ENCODE measurements at regions not wholly inside any gene's neighbourhood (a gene's known extent, or its start where the extent isn't known, plus 50 kb on each side); places are given as distances from the start of the nearest gene placed in this dataset.

DNA sequence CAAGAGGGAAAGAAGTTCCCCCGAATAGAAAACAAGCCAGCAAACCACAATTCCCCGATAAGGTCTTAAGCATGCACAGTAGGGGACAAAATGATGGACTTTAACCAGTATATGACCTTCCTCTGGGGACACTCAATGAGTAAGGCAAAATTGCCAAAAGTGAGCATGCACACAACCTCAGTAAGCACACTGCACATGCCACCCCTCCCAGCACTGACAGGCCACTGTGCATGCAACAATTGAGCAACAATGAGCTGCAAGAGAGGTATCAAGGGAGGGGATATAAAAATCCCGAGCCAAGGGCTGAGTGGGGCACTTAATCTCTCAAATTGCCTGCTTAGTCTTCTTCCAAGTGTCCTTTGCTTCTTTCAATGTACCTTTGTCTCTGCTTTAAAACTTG is 935.8 kb upstream of the SLC39A10 start:
- no peak overlapping the region for H3K4me2 ChIP-seq (ENCODE audit: low read length)
- no peak overlapping the region for H2AFZ ChIP-seq (ENCODE audit: low read depth, low read length)
- no peak overlapping the region for H3K9ac ChIP-seq (ENCODE audit: low read length)
- no peak for DNase-seq (ENCODE audit: low read depth)
- H3K27ac ChIP-seq (ENCODE audit: low read depth, low read length) = no peak overlapping the region
- no peaks in the 10 kb centered on the region for H3K79me2 ChIP-seq (ENCODE audit: insufficient read depth, low read length)
- H3K9me3 Mint-ChIP-seq (ENCODE audit: unreplicated experiment) = no peaks in the 10 kb centered on the region
- H4K20me1 ChIP-seq (ENCODE audit: insufficient read depth, low read length) = no peaks in the 10 kb centered on the region
- no peaks in the 10 kb centered on the region for H3K27me3 Mint-ChIP-seq (ENCODE audit: low read depth, unreplicated experiment)
- H3K4me1 Mint-ChIP-seq (ENCODE audit: low read depth, unreplicated experiment) = no peaks in the 10 kb centered on the region
- no peak overlapping the region for H3K4me3 ChIP-seq (ENCODE audit: insufficient read depth, low read depth, low read length)
- no peaks in the 10 kb centered on the region for H3K36me3 Mint-ChIP-seq (ENCODE audit: low read depth, unreplicated experiment)
- no peaks in the 10 kb centered on the region for H3K27me3 ChIP-seq (ENCODE audit: insufficient read depth, low read length)
- TF ChIP-seq, protein P1, sequence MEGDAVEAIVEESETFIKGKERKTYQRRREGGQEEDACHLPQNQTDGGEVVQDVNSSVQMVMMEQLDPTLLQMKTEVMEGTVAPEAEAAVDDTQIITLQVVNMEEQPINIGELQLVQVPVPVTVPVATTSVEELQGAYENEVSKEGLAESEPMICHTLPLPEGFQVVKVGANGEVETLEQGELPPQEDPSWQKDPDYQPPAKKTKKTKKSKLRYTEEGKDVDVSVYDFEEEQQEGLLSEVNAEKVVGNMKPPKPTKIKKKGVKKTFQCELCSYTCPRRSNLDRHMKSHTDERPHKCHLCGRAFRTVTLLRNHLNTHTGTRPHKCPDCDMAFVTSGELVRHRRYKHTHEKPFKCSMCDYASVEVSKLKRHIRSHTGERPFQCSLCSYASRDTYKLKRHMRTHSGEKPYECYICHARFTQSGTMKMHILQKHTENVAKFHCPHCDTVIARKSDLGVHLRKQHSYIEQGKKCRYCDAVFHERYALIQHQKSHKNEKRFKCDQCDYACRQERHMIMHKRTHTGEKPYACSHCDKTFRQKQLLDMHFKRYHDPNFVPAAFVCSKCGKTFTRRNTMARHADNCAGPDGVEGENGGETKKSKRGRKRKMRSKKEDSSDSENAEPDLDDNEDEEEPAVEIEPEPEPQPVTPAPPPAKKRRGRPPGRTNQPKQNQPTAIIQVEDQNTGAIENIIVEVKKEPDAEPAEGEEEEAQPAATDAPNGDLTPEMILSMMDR (IDR thresholded peaks at IDR 0.05; ENCODE audit: insufficient read depth, low read depth, low read length) = no peak
- no peak overlapping the region for H3K27ac Mint-ChIP-seq (ENCODE audit: unreplicated experiment)
- no peak overlapping the region for H3K4me3 Mint-ChIP-seq (ENCODE audit: unreplicated experiment)
- no peaks in the 10 kb centered on the region for H3K36me3 ChIP-seq (ENCODE audit: insufficient read depth, low read length)
- H3K9me3 ChIP-seq (ENCODE audit: insufficient read depth, low read depth, low read length) = no peaks in the 10 kb centered on the region
- H3K4me1 ChIP-seq (ENCODE audit: insufficient read depth, low read length) = no peaks in the 10 kb centered on the region
- no peak for FAIRE-seq

DNA sequence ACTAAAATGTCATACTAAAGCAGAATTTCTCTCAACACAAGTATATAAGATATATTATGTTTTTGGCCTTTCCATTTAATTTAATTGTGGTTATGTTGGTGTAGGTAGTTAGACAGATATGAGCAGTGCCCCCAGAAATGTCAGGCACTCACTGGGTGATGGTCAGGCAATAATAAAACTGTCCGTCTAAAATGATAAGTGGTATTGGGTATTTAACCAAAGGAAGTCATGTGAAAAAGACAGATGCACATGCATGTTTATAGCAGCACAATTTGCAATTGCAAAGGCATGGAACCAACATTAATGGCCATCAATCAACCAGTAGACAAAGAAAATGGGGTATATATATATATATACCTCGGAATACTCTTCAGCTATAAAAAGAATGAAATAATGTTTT is 936.6 kb upstream of the SLC39A10 start:
- Mint-ChIP-seq H3K27ac (ENCODE audit: unreplicated experiment) (no peak overlapping the region), H3K4me3 (ENCODE audit: unreplicated experiment) (no peak overlapping the region), H3K27me3 (ENCODE audit: low read depth, unreplicated experiment) (no peaks in the 10 kb centered on the region), H3K36me3 (ENCODE audit: low read depth, unreplicated experiment) (no peaks in the 10 kb centered on the region), H3K9me3 (ENCODE audit: unreplicated experiment) (no peaks in the 10 kb centered on the region), H3K4me1 (ENCODE audit: low read depth, unreplicated experiment) (no peaks in the 10 kb centered on the region)
- Histone ChIP-seq H3K27me3 (ENCODE audit: insufficient read depth, low read length) (no peaks in the 10 kb centered on the region), H3K9me3 (ENCODE audit: insufficient read depth, low read depth, low read length) (no peaks in the 10 kb centered on the region), H3K9ac (ENCODE audit: low read length) (no peak overlapping the region), H4K20me1 (ENCODE audit: insufficient read depth, low read length) (no peaks in the 10 kb centered on the region), H3K4me2 (ENCODE audit: low read length) (no peak overlapping the region), H2AFZ (ENCODE audit: low read depth, low read length) (no peak overlapping the region), H3K27ac (ENCODE audit: low read depth, low read length) (no peak overlapping the region), H3K79me2 (ENCODE audit: insufficient read depth, low read length) (no peaks in the 10 kb centered on the region), H3K4me3 (ENCODE audit: insufficient read depth, low read depth, low read length) (no peak overlapping the region), H3K36me3 (ENCODE audit: insufficient read depth, low read length) (no peaks in the 10 kb centered on the region), H3K4me1 (ENCODE audit: insufficient read depth, low read length) (no peaks in the 10 kb centered on the region)
- no peak for FAIRE-seq
- TF ChIP-seq, protein P1 (IDR thresholded peaks at IDR 0.05; ENCODE audit: insufficient read depth, low read depth, low read length) = no peak
- TF ChIP-seq EZH2 (IDR thresholded peaks at IDR 0.05; ENCODE audit: insufficient read depth, low read length) = no peak
- no peak for DNase-seq (ENCODE audit: low read depth)

DNA sequence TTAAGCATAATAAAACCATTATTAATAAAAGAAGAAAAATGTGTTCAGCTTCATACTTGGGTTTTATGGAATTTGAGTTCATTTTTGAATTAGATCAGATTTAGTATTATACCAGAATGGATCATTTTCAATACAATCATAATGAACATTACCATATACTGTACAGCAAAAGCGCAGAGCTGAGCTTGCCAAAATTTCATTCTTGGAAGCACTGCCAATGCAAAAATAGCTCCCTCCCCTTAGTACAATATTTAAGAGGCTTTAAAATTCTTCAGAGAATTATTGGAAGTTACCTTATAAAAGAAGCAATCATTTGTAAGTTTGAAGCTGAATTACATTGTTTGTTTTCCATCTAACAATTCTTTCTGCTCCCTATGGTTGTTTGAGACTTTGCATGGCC is 938.1 kb upstream of the SLC39A10 start:
- no peaks in the 10 kb centered on the region for H3K9me3 Mint-ChIP-seq (ENCODE audit: unreplicated experiment)
- no peaks in the 10 kb centered on the region for H3K27me3 Mint-ChIP-seq (ENCODE audit: low read depth, unreplicated experiment)
- DNase-seq (ENCODE audit: low read depth) (no peak), FAIRE-seq (no peak)
- Histone ChIP-seq H3K4me1 (ENCODE audit: insufficient read depth, low read length) (no peaks in the 10 kb centered on the region), H4K20me1 (ENCODE audit: insufficient read depth, low read length) (no peaks in the 10 kb centered on the region), H3K9me3 (ENCODE audit: insufficient read depth, low read depth, low read length) (no peaks in the 10 kb centered on the region), H3K4me2 (ENCODE audit: low read length) (no peak overlapping the region), H3K79me2 (ENCODE audit: insufficient read depth, low read length) (no peaks in the 10 kb centered on the region), H3K36me3 (ENCODE audit: insufficient read depth, low read length) (no peaks in the 10 kb centered on the region), H3K27ac (ENCODE audit: low read depth, low read length) (no peak overlapping the region), H3K27me3 (ENCODE audit: insufficient read depth, low read length) (no peaks in the 10 kb centered on the region), H3K9ac (ENCODE audit: low read length) (no peak overlapping the region), H2AFZ (ENCODE audit: low read depth, low read length) (no peak overlapping the region), H3K4me3 (ENCODE audit: insufficient read depth, low read depth, low read length) (no peak overlapping the region)
- no peak overlapping the region for H3K27ac Mint-ChIP-seq (ENCODE audit: unreplicated experiment)
- TF ChIP-seq, protein P1 (IDR thresholded peaks at IDR 0.05; ENCODE audit: insufficient read depth, low read depth, low read length) = no peak
- no peak for TF ChIP-seq EZH2 (IDR thresholded peaks at IDR 0.05; ENCODE audit: insufficient read depth, low read length)
- no peak overlapping the region for H3K4me3 Mint-ChIP-seq (ENCODE audit: unreplicated experiment)
- H3K4me1 Mint-ChIP-seq (ENCODE audit: low read depth, unreplicated experiment) = no peaks in the 10 kb centered on the region
- no peaks in the 10 kb centered on the region for H3K36me3 Mint-ChIP-seq (ENCODE audit: low read depth, unreplicated experiment)
